ENCODE measurements at regions not wholly inside any gene's neighbourhood (a gene's known extent, or its start where the extent isn't known, plus 50 kb on each side); places are given as distances from the start of the nearest gene placed in this dataset.

DNA sequence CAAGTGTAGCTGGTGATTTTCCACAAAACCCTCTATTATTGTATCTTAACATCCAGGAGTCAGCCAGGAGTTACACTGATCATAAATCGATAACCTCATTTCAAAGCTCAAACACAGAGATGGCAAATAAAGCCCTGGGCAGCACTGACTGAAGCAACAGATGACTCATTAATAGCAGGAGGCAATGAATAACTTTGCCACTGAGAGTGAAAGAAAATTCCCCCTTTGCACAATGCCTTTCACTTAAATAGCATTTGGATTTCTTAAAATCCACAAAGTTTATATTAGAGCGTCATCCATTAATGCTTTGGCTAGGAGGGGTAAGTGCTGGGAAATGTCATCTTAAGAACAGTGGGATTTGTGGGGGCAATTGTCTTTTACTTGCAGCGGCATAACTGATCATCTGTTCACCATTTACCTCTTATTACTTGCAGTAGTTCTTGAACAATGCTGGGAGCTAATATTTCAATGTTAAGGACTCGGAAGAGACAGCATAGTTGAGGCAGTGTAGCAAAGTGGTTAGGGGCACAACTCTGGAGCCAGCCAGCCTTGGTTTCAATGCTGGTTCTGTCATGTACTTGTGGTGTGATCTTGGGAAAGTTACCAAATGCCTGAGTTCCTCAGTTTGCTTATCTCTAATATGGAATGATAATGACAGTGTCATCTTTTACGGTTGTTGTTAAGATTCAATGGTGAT, 630.4 kb upstream of the TBL1XR1 start (continued):
- peak; percentile 70 for TF ChIP-seq FOXP4 (CRISPR knock-in tag; IDR thresholded peaks at IDR 0.05)
- TF ChIP-seq STAT5B (CRISPR knock-in tag; IDR thresholded peaks at IDR 0.05): no peak
- no peak for TF ChIP-seq NR1H2 (CRISPR knock-in tag; IDR thresholded peaks at IDR 0.05; ENCODE audit: borderline replicate concordance, low read depth)
- TF ChIP-seq ZNF451 (CRISPR knock-in tag; IDR thresholded peaks at IDR 0.05): no peak
- no peak for TF ChIP-seq ZZZ3 (CRISPR knock-in tag; IDR thresholded peaks at IDR 0.05; ENCODE audit: borderline replicate concordance)
- TF ChIP-seq ZNF225 (CRISPR knock-in tag; IDR thresholded peaks at IDR 0.05): no peak
- TF ChIP-seq ZNF691 (CRISPR knock-in tag; IDR thresholded peaks at IDR 0.05; ENCODE audit: borderline replicate concordance, low read depth): no peak
- TF ChIP-seq FOXK2 (IDR thresholded peaks at IDR 0.05): no peak
- no peak for TF ChIP-seq ZNF513 (CRISPR knock-in tag; conservative IDR thresholded peaks at IDR 0.05)
- TF ChIP-seq FOXO4 (CRISPR knock-in tag; conservative IDR thresholded peaks at IDR 0.05): no peak
- TF ChIP-seq ZNF546 (CRISPR knock-in tag; conservative IDR thresholded peaks at IDR 0.05): no peak
- TF ChIP-seq, protein P1, sequence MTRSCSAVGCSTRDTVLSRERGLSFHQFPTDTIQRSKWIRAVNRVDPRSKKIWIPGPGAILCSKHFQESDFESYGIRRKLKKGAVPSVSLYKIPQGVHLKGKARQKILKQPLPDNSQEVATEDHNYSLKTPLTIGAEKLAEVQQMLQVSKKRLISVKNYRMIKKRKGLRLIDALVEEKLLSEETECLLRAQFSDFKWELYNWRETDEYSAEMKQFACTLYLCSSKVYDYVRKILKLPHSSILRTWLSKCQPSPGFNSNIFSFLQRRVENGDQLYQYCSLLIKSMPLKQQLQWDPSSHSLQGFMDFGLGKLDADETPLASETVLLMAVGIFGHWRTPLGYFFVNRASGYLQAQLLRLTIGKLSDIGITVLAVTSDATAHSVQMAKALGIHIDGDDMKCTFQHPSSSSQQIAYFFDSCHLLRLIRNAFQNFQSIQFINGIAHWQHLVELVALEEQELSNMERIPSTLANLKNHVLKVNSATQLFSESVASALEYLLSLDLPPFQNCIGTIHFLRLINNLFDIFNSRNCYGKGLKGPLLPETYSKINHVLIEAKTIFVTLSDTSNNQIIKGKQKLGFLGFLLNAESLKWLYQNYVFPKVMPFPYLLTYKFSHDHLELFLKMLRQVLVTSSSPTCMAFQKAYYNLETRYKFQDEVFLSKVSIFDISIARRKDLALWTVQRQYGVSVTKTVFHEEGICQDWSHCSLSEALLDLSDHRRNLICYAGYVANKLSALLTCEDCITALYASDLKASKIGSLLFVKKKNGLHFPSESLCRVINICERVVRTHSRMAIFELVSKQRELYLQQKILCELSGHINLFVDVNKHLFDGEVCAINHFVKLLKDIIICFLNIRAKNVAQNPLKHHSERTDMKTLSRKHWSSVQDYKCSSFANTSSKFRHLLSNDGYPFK (CRISPR knock-in tag; IDR thresholded peaks at IDR 0.05; ENCODE audit: borderline replicate concordance): no peak
- TF ChIP-seq IKZF1 (IDR thresholded peaks at IDR 0.05): no peak
- no peak for TF ChIP-seq SMAD1 (CRISPR knock-in tag; IDR thresholded peaks at IDR 0.05; ENCODE audit: borderline replicate concordance, low read depth)
- 0 out of 2 replicates have a peak, but pooled peaks have one; percentile 51 for TF ChIP-seq NR2F6 (IDR thresholded peaks at IDR 0.05)
- no peak for TF ChIP-seq NR2F6 (CRISPR knock-in tag; IDR thresholded peaks at IDR 0.05)
- TF ChIP-seq CEBPZ (IDR thresholded peaks at IDR 0.05; ENCODE audit: low read length): no peak
- TF ChIP-seq SOX6 (IDR thresholded peaks at IDR 0.05): no peak
- TF ChIP-seq SOX6 (CRISPR knock-in tag; IDR thresholded peaks at IDR 0.05): peak; percentile 87
